ENCODE measurements at regions not wholly inside any gene's neighbourhood (a gene's known extent, or its start where the extent isn't known, plus 50 kb on each side); places are given as distances from the start of the nearest gene placed in this dataset.

DNA sequence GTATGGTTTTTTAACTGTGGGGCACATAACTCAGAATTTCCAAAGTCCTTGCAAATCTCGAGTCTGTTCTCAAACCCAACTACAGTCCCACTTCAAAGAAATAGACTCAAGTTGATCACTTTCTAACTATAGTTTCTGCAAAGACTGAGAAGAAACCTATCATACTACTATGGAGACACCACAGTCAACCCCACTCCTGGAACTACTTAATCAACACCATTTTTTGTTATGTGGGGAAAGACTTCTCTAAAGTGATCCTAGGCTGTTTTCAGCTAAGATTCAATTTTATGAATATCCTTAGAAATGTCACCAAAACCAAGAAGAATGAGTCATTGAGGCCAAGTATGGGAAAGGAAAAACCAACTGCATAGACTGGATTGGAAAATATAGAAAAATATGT is 198.8 kb downstream of the WDR11 start:
- TF ChIP-seq, protein P1, sequence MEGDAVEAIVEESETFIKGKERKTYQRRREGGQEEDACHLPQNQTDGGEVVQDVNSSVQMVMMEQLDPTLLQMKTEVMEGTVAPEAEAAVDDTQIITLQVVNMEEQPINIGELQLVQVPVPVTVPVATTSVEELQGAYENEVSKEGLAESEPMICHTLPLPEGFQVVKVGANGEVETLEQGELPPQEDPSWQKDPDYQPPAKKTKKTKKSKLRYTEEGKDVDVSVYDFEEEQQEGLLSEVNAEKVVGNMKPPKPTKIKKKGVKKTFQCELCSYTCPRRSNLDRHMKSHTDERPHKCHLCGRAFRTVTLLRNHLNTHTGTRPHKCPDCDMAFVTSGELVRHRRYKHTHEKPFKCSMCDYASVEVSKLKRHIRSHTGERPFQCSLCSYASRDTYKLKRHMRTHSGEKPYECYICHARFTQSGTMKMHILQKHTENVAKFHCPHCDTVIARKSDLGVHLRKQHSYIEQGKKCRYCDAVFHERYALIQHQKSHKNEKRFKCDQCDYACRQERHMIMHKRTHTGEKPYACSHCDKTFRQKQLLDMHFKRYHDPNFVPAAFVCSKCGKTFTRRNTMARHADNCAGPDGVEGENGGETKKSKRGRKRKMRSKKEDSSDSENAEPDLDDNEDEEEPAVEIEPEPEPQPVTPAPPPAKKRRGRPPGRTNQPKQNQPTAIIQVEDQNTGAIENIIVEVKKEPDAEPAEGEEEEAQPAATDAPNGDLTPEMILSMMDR (conservative IDR thresholded peaks at IDR 0.05): no peak
- Histone ChIP-seq H3K27me3 (ENCODE audit: control insufficient read depth, insufficient read depth, low read length, poor library complexity, severe bottlenecking) (no peaks in the 10 kb centered on the region), H3K4me3 (ENCODE audit: low read length) (no peak overlapping the region), H3K9me3 (ENCODE audit: control insufficient read depth, low read length) (no peaks in the 10 kb centered on the region), H3K4me1 (ENCODE audit: control insufficient read depth, insufficient read depth, low read length) (no peaks in the 10 kb centered on the region), H3K9ac (ENCODE audit: extremely low read depth, low read length, poor library complexity, severe bottlenecking) (no peak overlapping the region), H3K27ac (ENCODE audit: low read depth, low read length) (no peak overlapping the region), H3K36me3 (ENCODE audit: control insufficient read depth, insufficient read depth, low read length) (no peaks in the 10 kb centered on the region)
- H3K4me3 Mint-ChIP-seq: no peak overlapping the region
- no peak overlapping the region for H3K27ac Mint-ChIP-seq
- H3K27me3 Mint-ChIP-seq (ENCODE audit: insufficient read depth): peaks cover 5% of the 10 kb centered on the region
- WGBS, 2 experiments (ENCODE audit: insufficient coverage in 1 of 2, insufficient read length in 1 of 2): 88 to 94% methylated on average over 1 of the region's 1 CpG
- no peak for DNase-seq
- H3K4me1 Mint-ChIP-seq: no peaks in the 10 kb centered on the region
- H3K36me3 Mint-ChIP-seq (ENCODE audit: low read depth): no peaks in the 10 kb centered on the region
- H3K9me3 Mint-ChIP-seq: no peaks in the 10 kb centered on the region

DNA sequence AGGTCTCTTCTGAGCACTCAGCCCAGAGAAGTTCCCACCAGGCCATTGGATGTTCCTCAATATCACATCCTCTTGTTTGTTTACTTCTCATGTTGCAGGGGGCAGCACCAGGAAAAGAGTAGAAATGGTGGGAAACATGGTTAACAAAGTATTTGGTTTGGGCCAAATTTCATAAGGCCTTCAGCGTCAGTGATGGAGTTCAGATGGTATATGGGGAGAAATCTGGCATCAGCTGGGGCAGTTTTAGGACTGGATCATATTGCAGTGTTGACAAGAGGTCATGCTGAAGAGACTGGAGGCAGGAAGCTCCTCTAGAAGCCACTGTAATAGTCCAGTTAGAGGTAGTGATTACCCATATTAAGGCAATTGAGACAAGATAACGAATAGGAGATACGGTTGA is 200.0 kb downstream of the WDR11 start:
- H3K9me3 ChIP-seq (ENCODE audit: control insufficient read depth, low read length): no peaks in the 10 kb centered on the region
- Mint-ChIP-seq H3K4me1 (no peaks in the 10 kb centered on the region), H3K27me3 (ENCODE audit: insufficient read depth) (peaks cover 5% of the 10 kb centered on the region), H3K36me3 (ENCODE audit: low read depth) (no peaks in the 10 kb centered on the region), H3K4me3 (no peak overlapping the region), H3K27ac (no peak overlapping the region), H3K9me3 (no peaks in the 10 kb centered on the region)
- no peak overlapping the region for H3K4me3 ChIP-seq (ENCODE audit: low read length)
- TF ChIP-seq, protein P1 (conservative IDR thresholded peaks at IDR 0.05): no peak
- 96 to 100% methylated on average over 3 of the region's 3 CpGs for WGBS, 2 experiments (ENCODE audit: insufficient coverage in 1 of 2, insufficient read length in 1 of 2)
- no peaks in the 10 kb centered on the region for H3K4me1 ChIP-seq (ENCODE audit: control insufficient read depth, insufficient read depth, low read length)
- no peak for DNase-seq
- no peaks in the 10 kb centered on the region for H3K36me3 ChIP-seq (ENCODE audit: control insufficient read depth, insufficient read depth, low read length)
- no peaks in the 10 kb centered on the region for H3K27me3 ChIP-seq (ENCODE audit: control insufficient read depth, insufficient read depth, low read length, poor library complexity, severe bottlenecking)
- H3K9ac ChIP-seq (ENCODE audit: extremely low read depth, low read length, poor library complexity, severe bottlenecking): no peak overlapping the region
- H3K27ac ChIP-seq (ENCODE audit: low read depth, low read length): no peak overlapping the region

DNA sequence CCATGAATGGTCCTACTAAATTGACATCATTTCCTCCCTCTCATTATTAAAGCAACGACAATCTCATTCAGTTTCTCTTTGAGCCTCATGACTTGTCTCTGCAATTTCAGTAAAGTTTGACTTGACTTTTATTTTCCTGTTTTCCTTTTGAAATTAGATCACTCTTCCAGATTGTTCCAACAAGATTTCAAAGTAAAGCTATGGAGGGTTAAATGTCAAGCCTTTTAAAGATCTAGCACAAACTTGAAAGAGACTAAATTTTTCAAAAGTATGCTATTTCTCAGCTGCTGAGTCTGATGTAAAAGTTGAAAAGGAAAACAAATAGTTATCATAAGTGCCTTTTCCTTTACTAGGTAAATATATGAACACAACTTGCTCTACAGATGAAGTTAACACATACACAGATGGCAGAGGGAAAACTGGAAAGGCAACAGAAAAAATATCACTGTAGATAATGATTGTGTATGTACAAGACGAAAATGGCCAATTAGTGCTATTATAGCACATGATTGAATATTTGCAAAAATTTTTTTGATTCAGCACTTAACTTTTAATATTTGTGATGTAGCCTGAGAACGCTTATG is 200.6 kb downstream of the WDR11 start:
- Histone ChIP-seq H3K36me3 (ENCODE audit: control insufficient read depth, insufficient read depth, low read length) (no peaks in the 10 kb centered on the region), H3K4me3 (ENCODE audit: low read length) (no peak overlapping the region), H3K27me3 (ENCODE audit: control insufficient read depth, insufficient read depth, low read length, poor library complexity, severe bottlenecking) (no peaks in the 10 kb centered on the region), H3K9ac (ENCODE audit: extremely low read depth, low read length, poor library complexity, severe bottlenecking) (no peak overlapping the region), H3K27ac (ENCODE audit: low read depth, low read length) (no peak overlapping the region), H3K4me1 (ENCODE audit: control insufficient read depth, insufficient read depth, low read length) (no peaks in the 10 kb centered on the region), H3K9me3 (ENCODE audit: control insufficient read depth, low read length) (no peaks in the 10 kb centered on the region)
- Mint-ChIP-seq H3K4me1 (no peaks in the 10 kb centered on the region), H3K9me3 (no peaks in the 10 kb centered on the region), H3K36me3 (ENCODE audit: low read depth) (no peaks in the 10 kb centered on the region), H3K4me3 (no peak overlapping the region), H3K27me3 (ENCODE audit: insufficient read depth) (peaks cover 5% of the 10 kb centered on the region), H3K27ac (no peak overlapping the region)
- 82 to 95% methylated on average over 2 to 3 of the region's 3 CpGs for WGBS, 2 experiments (ENCODE audit: insufficient coverage in 1 of 2, insufficient read length in 1 of 2)
- TF ChIP-seq, protein P1 (conservative IDR thresholded peaks at IDR 0.05): no peak
- no peak for DNase-seq
